GM10266 (cell line): ENCODE measurements at regions not wholly inside any gene's neighbourhood (a gene's known extent, or its start where the extent isn't known, plus 50 kb on each side); places are given as distances from the start of the nearest gene placed in this dataset.

ENCODE experiments used
- DNase-seq: peaks from one replicate; pipeline ENCODE4 v3.0.0; 2012; ENCODE audit errors: extremely low spot score
- CTCF ChIP-seq: IDR thresholded peaks from 2 replicates; pipeline ENCODE4 v1.5.1; 2012; ENCODE audit warnings: mild to moderate bottlenecking, low read depth; ENCODE audit not compliant: control insufficient read depth, insufficient read depth; ENCODE audit errors: missing control alignments

- no peak for DNase-seq
- no peak for TF ChIP-seq CTCF
These were observed 160.2 kb downstream of the PSMG1 start for GRCh38 chr21:39022863-39023693.

- DNase-seq: no peak
- TF ChIP-seq CTCF: no peak
These were observed 160.8 kb downstream of the PSMG1 start for GRCh38 chr21:39022466-39022862.

- TF ChIP-seq CTCF: no peak
- DNase-seq: no peak
These were observed 161.2 kb downstream of the PSMG1 start for GRCh38 chr21:39022035-39022434.

- DNase-seq: no peak
- no peak for TF ChIP-seq CTCF
These were observed 161.8 kb downstream of the PSMG1 start for GRCh38 chr21:39021478-39021832.

GRCh38 chr21:39020751-39021477 is 162.3 kb downstream of the PSMG1 start:
- DNase-seq: no peak

GRCh38 chr21:39018730-39019129 is 164.5 kb downstream of the PSMG1 start:
- TF ChIP-seq CTCF: no peak
- no peak for DNase-seq

More at GRCh38 chr21:39020751-39021477, 162.3 kb downstream of the PSMG1 start:
- no peak for TF ChIP-seq CTCF

GRCh38 chr21:39016740-39017315 is 166.4 kb downstream of the PSMG1 start:
- peak; percentile 51 for DNase-seq
- no peak for TF ChIP-seq CTCF
